A549 (cell line): ENCODE measurements at regions not wholly inside any gene's neighbourhood (a gene's known extent, or its start where the extent isn't known, plus 50 kb on each side); places are given as distances from the start of the nearest gene placed in this dataset.

ENCODE experiments used
- CTCF ChIP-seq: fragments of >200 bp; sonication (Bioruptor Twin); formaldehyde crosslinking; IDR thresholded peaks from 3 replicates; pipeline ENCODE4 v1.5.1; 2016
- HEYL ChIP-seq: fragments of 250-450 bp; sonication (Bioruptor Pico); IDR thresholded peaks from 2 replicates; pipeline ENCODE4 v1.8.0; 2021; ENCODE audit warnings: mild to moderate bottlenecking, moderate library complexity
- JUN ChIP-seq, 2 experiments: fragments of >200 bp; sonication (Bioruptor Twin); formaldehyde crosslinking; IDR thresholded peaks; 2 replicates in 1 of 2; 3 replicates in 1 of 2; pipeline ENCODE4 v1.6.1; 2016 to 2017

- TF ChIP-seq HEYL (CRISPR knock-in tag) (no peak), CTCF (no peak), JUN (IDR thresholded peaks at IDR 0.05) (no peak)
Observed at GRCh38 chr11:112786886-112787530, 174.2 kb upstream of the NCAM1 start.
